AG04449 (cell line): ENCODE measurements at regions not wholly inside any gene's neighbourhood (a gene's known extent, or its start where the extent isn't known, plus 50 kb on each side); places are given as distances from the start of the nearest gene placed in this dataset.

Experiments used
- CTCF ChIA-PET: fragments of 350-600 bp; formaldehyde crosslinking; extraction: SDS; loops from one replicate; lab custom pipeline; 2021; ENCODE audit warnings: antibody characterized with exemption; lab: Yijun Ruan, JAX
- POLR2A ChIA-PET: fragments of 400-600, 350-600 bp; formaldehyde crosslinking; extraction: SDS; loops from one replicate; lab custom pipeline; 2020; ENCODE audit warnings: antibody characterized with exemption, inconsistent platforms; lab: Yijun Ruan, JAX
- DNase-seq: peaks from one replicate; pipeline ENCODE4 v3.0.0-alpha.2; 2010; ENCODE audit warnings: low read depth, low spot score
- H3K4me3 ChIP-seq: 2 replicates; pipeline ENCODE4 v1.5.1; 2011; ENCODE audit warnings: low read depth, mild to moderate bottlenecking, control low read depth, low read length
- TF ChIP-seq, protein P1 (sequence below): IDR thresholded peaks from one replicate; pipeline ENCODE4 v1.5.1; 2011; ENCODE audit warnings: mild to moderate bottlenecking, moderate library complexity, low read length, control low read depth, inconsistent platforms; ENCODE audit not compliant: insufficient read depth; ENCODE audit errors: missing control alignments

DNA sequence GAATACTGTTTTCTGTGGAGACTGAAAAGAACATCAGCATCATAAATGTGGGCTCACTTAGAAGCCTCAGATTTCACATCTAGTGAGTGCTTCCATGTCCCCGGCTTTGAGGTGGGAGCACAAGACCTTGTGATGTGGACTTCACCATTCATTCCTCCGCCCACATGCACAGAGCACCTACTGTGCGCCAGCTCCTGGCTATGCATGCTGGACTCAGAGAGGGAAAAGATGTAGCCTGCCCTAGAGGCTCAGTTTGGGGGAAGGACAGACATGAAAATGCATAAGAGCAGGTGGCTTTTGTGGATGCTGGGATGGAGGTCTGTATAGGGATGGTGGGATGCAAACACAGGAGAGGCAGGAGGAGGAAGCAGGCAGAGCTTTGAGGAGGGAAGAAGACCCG, 65.0 kb downstream of the SERPINA3 start:
- ChIA-PET POLR2A (no interaction called here), CTCF (interaction anchor here (5.6 kb wide), 1 partner anchor 13 kb away, joined by 46 read pairs; no protein-coding TSS in a partner anchor)
- TF ChIP-seq, protein P1, sequence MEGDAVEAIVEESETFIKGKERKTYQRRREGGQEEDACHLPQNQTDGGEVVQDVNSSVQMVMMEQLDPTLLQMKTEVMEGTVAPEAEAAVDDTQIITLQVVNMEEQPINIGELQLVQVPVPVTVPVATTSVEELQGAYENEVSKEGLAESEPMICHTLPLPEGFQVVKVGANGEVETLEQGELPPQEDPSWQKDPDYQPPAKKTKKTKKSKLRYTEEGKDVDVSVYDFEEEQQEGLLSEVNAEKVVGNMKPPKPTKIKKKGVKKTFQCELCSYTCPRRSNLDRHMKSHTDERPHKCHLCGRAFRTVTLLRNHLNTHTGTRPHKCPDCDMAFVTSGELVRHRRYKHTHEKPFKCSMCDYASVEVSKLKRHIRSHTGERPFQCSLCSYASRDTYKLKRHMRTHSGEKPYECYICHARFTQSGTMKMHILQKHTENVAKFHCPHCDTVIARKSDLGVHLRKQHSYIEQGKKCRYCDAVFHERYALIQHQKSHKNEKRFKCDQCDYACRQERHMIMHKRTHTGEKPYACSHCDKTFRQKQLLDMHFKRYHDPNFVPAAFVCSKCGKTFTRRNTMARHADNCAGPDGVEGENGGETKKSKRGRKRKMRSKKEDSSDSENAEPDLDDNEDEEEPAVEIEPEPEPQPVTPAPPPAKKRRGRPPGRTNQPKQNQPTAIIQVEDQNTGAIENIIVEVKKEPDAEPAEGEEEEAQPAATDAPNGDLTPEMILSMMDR: no peak
- DNase-seq: no peak
- no peak overlapping the region for H3K4me3 ChIP-seq

DNA sequence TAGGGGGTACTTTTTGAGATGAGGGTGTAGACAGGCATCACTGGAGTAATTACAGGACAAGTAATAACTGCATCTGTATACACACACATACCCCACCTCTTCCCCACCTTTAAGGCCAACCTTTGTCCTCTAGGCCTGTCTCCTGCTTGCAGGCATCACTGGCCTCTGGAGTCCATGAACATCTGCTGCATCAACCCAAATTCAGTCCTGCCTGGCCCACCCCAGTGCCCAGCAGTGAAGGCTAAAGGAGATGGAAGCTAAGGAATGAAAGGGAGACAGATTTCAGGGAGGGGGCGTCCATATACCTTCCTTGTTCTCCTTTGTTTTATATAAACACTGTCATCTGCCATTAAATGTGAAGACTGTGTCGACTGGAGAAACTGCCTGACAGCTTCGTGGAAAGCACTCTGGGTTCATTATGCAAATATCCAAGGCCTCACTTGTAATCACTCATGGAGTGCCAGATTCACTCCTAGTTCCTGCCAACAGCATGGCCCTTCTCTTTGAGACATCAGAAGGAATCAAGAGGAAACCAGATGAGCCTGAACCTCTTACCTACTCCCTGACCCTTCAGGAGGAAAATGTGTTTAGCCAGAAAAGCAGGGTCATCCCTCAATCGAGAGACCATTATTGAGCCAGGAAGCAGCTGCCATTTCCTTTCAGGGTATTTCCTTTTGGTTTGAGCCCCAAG, 64.4 kb downstream of the SERPINA3 start:
- POLR2A ChIA-PET: no interaction called here
- no peak for DNase-seq
- TF ChIP-seq, protein P1: no peak
- H3K4me3 ChIP-seq: no peak overlapping the region
- CTCF ChIA-PET: interaction anchor here (5.6 kb wide), 1 partner anchor 14 kb away, joined by 46 read pairs; no protein-coding TSS in a partner anchor

DNA sequence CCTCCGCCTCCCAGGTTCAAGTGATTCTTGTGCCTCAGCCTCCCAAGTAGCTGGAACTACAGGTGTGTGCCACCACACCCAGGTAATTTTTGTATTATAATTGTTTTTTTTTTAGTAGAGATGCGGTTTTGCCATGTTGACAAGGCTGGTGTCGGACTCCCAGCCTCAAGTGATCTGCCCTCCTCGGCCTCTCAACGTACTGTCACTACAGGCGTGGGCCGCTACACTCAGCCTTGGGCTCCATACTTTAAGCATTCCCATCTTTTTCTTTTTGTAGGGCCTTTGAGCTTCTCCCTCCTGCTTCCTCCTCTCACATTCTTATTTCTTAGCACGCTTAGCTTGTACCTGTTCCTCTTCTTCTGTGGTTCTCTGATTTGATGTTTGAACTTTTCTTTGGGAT, 62.8 kb downstream of the SERPINA3 start:
- H3K4me3 ChIP-seq: no peak overlapping the region
- POLR2A ChIA-PET: no interaction called here
- CTCF ChIA-PET: interaction anchor here (0.9 kb wide), 1 partner anchor 15 kb away, joined by 5 read pairs; no protein-coding TSS in a partner anchor
- no peak for DNase-seq
- TF ChIP-seq, protein P1: no peak

DNA sequence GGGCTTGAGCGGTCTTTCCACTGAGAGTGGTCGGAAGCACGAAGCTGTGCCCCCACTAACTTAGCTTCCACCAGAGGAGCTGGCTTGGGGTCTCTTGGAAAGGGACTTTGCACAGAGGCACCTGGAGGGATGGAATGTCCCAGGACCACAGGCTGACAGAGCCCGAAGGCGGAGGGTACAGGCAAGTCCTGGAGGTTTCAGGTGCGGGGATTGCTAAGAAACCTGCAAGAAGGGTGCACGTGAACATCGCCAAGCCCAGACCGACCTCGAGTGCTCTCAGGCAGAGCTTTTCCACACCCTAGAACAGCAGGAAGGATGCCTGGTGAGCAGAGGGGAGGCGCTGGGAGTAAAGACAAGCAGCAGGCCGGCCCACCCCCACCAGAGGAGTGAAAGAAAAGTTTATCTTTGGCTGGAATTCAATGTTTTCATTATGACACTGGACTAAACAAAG, 61.6 kb downstream of the SERPINA3 start:
- TF ChIP-seq, protein P1: no peak
- ChIA-PET POLR2A (no interaction called here), CTCF (interaction anchor here (1.4 to 2.0 kb wide), 2 partner anchors 15 to 124 kb away, joined by 4 to 7 read pairs; no protein-coding TSS in a partner anchor)
- DNase-seq: no peak
- no peak overlapping the region for H3K4me3 ChIP-seq
